Activated naive CD4-positive, alpha-beta T cell treated with anti-CD3 and anti-CD28 coated beads, Interleukin-2, amount 50 U/mL, for 72 hours (primary cell): ENCODE measurements at regions not wholly inside any gene's neighbourhood (a gene's known extent, or its start where the extent isn't known, plus 50 kb on each side); places are given as distances from the start of the nearest gene placed in this dataset.

ENCODE experiments used
- ATAC-seq, 2 donors: fragments of 150-1000 bp; cut with Tn5 transposase; 2 replicates each; pipeline ENCODE4 v1.10.0; 2021; ENCODE audit warnings: mild to moderate bottlenecking in 2 of 2, moderate library complexity in 2 of 2
- DNase-seq, 2 donors: peaks; one replicate each; pipeline ENCODE4 v3.0.0; 2021 to 2022; ENCODE audit warnings: low spot score in 2 of 2
- H3K27ac Mint-ChIP-seq, 2 donors: one replicate each; pipeline ENCODE4 v1.8.0; 2022; ENCODE audit warnings: mild to moderate bottlenecking in 2 of 2, mixed read lengths in 2 of 2
- H3K36me3 Mint-ChIP-seq, 2 donors: one replicate each; pipeline ENCODE4 v1.8.0; 2022; ENCODE audit warnings: mixed read lengths in 2 of 2
- H3K9me3 Mint-ChIP-seq, 2 donors: one replicate each; pipeline ENCODE4 v1.8.0; 2022; ENCODE audit warnings: mixed read lengths in 2 of 2

DNA sequence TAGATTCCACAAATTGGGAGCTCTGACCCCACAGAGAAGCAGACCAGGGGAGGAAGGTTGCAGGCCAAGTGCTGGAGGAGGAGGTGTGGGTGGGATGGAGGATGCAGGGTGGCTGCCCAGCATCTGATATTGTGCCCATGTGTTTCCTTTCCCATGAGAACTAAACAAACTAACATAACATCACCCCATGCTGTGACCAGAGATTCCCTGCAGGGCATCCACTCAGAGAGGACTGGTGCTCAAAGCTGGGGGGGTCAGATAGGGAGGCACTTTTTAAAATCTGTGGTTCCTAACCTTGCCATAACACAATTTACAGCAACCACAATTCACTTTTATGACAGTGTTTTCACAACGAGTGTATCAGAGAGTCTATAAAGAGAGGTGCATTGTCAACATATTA lies 1277.6 kb downstream of the AACS start:
- Mint-ChIP-seq H3K36me3 (peaks cover 0 to 4% of the 10 kb centered on the region in 2 donors), H3K9me3 (peaks cover 12 to 14% of the 10 kb centered on the region in 2 donors)
- no peak for ATAC-seq

DNA sequence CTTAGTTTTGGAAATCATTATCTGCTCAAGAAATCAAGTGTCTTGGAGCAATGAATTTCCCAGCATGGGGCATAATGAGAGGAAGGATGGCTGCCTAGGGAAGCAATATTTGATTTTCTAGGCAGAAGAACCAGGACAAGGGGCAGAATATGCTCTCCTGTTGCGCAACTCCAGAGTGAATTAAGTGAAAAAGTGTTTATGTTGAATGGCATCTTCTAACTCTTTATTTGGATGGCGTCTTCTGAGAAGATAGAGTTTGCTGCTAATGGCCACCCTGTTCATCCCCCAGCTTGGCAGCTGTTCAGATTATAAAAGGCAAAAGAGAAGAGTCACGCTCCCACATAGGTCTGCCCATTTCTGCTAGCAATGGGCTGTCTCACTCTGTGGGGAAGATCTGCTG lies 1278.1 kb downstream of the AACS start:
- H3K27ac Mint-ChIP-seq: no peak overlapping the region
- H3K36me3 Mint-ChIP-seq: peaks cover 0 to 4% of the 10 kb centered on the region in 2 donors
- H3K9me3 Mint-ChIP-seq: peaks cover 12 to 14% of the 10 kb centered on the region in 2 donors
- no peak for DNase-seq
- ATAC-seq: no peak

More for the DNA sequence above, 1277.6 kb downstream of the AACS start:
- H3K27ac Mint-ChIP-seq: no peak overlapping the region
- no peak for DNase-seq

DNA sequence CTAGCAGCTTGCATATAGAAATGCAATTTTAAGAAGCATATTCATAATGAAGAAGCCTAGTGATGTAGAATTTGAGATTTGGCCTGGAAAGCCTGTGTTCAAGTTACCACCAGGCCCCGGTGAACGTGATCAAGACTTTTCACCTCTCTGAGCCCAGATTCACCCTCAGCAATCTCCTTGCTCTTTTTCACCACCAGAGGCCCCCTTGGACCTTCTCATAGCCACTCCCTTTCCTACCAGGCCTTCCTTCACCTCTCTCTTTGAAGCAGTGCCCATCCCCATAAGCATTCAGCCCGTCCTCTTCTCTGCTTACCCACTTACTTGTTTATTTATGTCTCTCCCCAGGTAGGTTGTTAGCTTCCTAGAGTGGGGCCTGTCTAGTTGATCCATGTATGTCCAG lies 1280.9 kb downstream of the AACS start:
- Mint-ChIP-seq H3K27ac (no peak overlapping the region), H3K36me3 (no peaks in the 10 kb centered on the region)

DNA sequence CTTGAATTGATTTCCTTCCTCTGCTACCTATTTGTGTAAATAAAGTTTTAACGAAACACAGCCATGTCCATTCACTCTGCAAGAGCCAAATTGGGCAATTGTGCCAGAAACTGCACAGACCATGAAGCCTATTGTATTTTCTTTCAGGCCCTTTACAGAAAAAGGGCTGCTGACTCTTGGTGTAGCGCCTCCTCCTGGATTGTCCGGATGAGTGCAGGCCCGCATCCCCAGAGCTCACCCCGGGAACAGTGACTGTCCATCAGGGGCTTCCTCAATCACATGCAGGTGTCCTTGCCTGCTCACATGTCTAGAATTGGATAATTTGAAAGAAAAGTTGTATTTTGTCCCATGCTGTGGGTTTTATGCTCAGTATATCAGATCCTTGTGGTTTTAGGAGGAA lies 1282.2 kb downstream of the AACS start:
- H3K9me3 Mint-ChIP-seq: peaks cover 6% of the 10 kb centered on the region in 2 donors
- peaks cover 0 to 4% of the 10 kb centered on the region in 2 donors for H3K36me3 Mint-ChIP-seq
- no peak overlapping the region for H3K27ac Mint-ChIP-seq
- no peak for ATAC-seq
- DNase-seq: no peak

More for the DNA sequence above, 1280.9 kb downstream of the AACS start:
- peaks cover 6% of the 10 kb centered on the region in 2 donors for H3K9me3 Mint-ChIP-seq
- DNase-seq (no peak), ATAC-seq (no peak)

DNA sequence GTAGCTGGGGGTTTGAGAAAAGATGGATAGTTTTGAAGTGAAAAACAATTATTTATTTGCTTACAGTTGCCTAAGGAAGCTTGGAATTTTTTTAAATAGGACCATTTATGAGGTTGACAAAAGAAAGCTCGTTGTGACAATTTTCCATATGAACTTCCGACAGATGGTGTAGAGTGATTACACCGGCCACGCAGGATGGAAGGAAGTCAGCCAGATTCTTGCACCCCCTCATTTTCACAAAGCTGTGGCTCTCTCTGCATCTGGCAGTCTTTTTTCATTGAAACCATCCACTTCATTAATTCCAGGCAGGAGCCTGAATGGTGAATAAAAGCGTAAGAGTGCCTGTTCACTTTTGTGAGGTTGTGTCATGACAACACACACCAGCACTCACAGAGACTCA lies 1284.1 kb downstream of the AACS start:
- H3K9me3 Mint-ChIP-seq: peaks cover 9 to 13% of the 10 kb centered on the region in 2 donors
- H3K36me3 Mint-ChIP-seq: peaks cover 4 to 8% of the 10 kb centered on the region in 2 donors
- DNase-seq (no peak), ATAC-seq (no peak)
- H3K27ac Mint-ChIP-seq: no peak overlapping the region

DNA sequence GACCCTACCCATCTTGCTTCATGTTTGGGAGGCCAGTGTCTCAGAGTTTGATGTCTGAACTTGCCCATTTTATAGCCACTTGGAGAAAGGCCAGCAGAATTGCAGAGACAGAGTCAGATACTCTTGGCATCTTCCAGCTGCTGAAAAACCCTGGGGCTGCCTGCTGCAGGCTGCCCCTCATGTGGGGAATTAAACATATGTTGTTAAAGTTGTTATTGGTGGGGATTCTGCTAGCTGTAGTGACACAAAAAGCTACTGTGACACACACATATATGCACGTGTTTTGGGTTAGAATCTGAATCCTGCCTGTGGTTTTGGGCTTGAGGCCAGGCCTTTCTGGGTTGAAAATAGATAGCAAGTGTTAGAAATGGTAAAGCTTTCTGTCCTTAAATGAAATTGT lies 1288.4 kb downstream of the AACS start:
- Mint-ChIP-seq H3K9me3 (peaks cover 13 to 17% of the 10 kb centered on the region in 2 donors), H3K27ac (no peak overlapping the region), H3K36me3 (peaks cover 4 to 8% of the 10 kb centered on the region in 2 donors)
- ATAC-seq (no peak), DNase-seq (no peak)

DNA sequence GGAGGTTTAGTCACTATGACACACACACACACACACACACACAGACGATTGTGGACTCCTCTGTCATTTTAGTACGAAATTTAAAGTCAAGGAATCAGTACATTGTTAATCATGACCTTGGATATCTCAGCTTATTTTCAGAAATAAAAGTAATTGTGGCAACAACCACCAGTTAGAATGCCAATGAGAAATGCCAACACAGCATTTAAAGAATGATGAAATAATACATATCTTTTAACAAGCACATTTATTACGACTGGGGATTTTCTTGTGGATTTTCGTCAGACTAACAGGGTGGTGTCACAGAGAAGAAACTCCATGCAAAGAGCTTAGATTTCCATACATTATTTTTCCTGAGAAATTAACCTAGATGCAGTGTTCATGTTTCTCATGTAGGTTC lies 1289.4 kb downstream of the AACS start:
- peaks cover 4 to 8% of the 10 kb centered on the region in 2 donors for H3K36me3 Mint-ChIP-seq
- H3K27ac Mint-ChIP-seq: no peak overlapping the region
- H3K9me3 Mint-ChIP-seq: peaks cover 17 to 19% of the 10 kb centered on the region in 2 donors
- no peak for ATAC-seq
- DNase-seq: no peak

DNA sequence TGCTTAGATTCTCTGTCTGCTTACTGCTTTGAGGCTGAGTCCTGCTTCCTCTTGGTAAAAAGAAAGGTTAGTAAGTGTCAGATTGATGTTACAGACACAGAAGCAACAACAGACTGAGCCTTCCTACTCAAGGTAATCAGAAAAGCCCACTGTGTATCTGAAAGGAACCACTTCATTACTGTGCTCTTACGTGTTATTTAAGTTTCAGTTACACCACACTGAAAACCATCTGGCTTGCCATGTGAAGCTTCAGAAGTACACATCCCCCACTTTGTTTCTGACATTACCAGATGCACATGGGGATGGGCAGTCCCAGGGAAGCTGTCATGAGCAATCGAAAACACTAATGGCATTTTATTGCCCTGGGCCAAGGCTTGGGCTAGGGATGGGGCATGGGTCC lies 1290.1 kb downstream of the AACS start:
- Mint-ChIP-seq H3K27ac (no peak overlapping the region), H3K9me3 (peaks cover 17 to 19% of the 10 kb centered on the region in 2 donors), H3K36me3 (peaks cover 4 to 8% of the 10 kb centered on the region in 2 donors)
- no peak for DNase-seq
- ATAC-seq: peak in 1 of 2 donors; percentile 68

DNA sequence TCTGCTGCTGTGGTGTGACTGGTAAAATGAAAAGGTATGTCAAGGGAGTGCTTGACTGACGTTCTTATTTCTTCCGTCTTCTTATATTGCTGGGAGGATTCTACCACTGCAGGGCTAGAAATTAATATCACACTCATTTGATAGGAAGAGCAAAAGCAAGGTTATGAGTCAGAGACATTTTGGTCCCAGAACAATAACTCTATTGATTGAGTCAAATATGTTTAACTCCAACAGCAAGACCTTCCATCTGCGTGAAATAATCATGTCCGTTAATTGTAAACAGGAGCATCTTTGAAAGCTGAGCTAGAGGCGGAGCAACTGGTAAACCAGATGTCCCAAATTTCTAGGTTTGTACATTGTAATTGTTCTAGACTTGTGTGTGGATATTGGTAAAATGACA lies 1293.6 kb downstream of the AACS start:
- no peak for ATAC-seq
- DNase-seq: no peak
- Mint-ChIP-seq H3K9me3 (peaks cover 21 to 33% of the 10 kb centered on the region in 2 donors), H3K27ac (no peak overlapping the region), H3K36me3 (peaks cover 4 to 5% of the 10 kb centered on the region in 2 donors)

DNA sequence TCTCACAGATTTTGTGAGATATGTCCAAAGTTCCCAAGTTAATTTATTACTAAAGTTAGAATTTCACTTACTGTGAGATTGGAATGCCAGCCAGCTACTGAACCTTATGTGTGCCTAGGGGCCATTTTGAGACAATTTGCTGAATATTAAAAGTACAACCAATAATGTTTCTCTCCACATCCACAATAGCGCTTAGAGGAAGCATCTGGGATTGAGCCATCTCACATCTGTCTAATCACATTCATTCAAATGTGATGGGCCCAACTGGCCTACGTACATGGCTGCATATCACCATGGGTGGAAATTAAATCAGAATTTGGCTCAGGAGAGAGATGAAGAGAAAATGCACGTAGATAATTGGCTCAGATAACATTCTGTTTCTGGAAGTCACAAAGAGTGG lies 1294.0 kb downstream of the AACS start:
- H3K27ac Mint-ChIP-seq: no peak overlapping the region
- no peak for ATAC-seq
- no peak for DNase-seq
- peaks cover under 1 to 4% of the 10 kb centered on the region in 2 donors for H3K36me3 Mint-ChIP-seq
- H3K9me3 Mint-ChIP-seq: peaks cover 20 to 29% of the 10 kb centered on the region in 2 donors

DNA sequence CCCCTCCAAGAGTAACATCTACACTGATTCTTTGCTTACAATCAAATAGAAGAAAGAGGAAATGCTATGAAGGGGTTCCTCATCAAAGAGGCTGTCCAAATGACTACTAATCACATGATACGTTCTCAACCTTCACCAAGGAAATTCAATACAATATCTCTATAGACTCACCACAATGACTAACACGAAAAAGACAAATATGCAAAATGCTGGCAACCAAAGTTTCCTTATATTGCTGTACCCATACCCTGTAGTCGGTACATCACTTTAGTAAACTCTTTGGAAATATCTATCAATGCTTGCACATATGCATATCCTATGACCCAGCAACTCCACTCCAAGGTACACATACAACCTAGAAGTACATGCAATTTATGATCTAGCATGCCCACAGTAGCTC lies 1296.6 kb downstream of the AACS start:
- ATAC-seq (peak in 1 of 2 donors; percentile 53), DNase-seq (no peak)
- Mint-ChIP-seq H3K9me3 (peaks cover 15 to 24% of the 10 kb centered on the region in 2 donors), H3K36me3 (peaks cover 0 to 4% of the 10 kb centered on the region in 2 donors), H3K27ac (no peak overlapping the region)

DNA sequence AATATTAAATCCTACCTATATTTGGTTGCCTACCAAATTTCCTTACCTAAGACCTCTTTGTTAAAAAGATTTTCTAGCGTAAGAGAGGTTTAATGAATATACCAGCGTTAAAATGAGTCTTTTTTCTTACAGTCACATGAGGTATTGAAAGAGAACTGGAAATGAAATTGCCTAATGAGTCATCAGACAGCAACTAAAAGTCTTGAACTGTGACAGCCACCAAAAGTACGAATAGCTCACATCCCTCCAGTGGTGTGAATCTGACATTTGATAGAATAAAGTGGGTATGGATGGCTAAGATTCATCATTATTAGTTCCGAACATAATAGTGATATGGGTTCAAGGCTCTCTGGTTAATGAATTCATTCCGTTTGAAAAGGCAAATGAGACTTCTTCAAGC lies 1297.3 kb downstream of the AACS start:
- Mint-ChIP-seq H3K27ac (no peak overlapping the region), H3K36me3 (peaks cover 0 to 4% of the 10 kb centered on the region in 2 donors), H3K9me3 (peaks cover 10 to 22% of the 10 kb centered on the region in 2 donors)
- ATAC-seq (peak; percentile 18 to 79), DNase-seq (no peak)

DNA sequence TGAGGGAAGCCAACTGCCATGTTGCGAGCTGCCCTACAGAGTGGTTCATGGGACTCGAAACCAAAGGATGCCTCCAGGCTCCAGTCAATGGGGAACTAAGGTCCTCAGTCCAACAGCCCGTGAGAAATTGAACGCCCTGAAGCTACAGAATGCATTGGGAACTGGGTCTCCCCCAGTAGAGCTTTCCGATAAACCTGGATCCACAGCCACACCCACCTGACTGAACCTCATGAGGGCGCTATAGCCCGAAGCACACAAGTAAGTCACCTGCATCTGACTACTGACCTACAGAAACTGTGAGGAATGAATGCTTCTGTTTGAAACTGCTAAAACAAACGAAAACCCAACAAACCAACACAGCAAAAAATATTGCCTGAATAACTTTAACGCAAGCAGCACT lies 1297.7 kb downstream of the AACS start:
- H3K9me3 Mint-ChIP-seq: peaks cover 10 to 22% of the 10 kb centered on the region in 2 donors
- no peak overlapping the region for H3K27ac Mint-ChIP-seq
- no peak for ATAC-seq
- peaks cover 0 to 4% of the 10 kb centered on the region in 2 donors for H3K36me3 Mint-ChIP-seq
- DNase-seq: no peak

DNA sequence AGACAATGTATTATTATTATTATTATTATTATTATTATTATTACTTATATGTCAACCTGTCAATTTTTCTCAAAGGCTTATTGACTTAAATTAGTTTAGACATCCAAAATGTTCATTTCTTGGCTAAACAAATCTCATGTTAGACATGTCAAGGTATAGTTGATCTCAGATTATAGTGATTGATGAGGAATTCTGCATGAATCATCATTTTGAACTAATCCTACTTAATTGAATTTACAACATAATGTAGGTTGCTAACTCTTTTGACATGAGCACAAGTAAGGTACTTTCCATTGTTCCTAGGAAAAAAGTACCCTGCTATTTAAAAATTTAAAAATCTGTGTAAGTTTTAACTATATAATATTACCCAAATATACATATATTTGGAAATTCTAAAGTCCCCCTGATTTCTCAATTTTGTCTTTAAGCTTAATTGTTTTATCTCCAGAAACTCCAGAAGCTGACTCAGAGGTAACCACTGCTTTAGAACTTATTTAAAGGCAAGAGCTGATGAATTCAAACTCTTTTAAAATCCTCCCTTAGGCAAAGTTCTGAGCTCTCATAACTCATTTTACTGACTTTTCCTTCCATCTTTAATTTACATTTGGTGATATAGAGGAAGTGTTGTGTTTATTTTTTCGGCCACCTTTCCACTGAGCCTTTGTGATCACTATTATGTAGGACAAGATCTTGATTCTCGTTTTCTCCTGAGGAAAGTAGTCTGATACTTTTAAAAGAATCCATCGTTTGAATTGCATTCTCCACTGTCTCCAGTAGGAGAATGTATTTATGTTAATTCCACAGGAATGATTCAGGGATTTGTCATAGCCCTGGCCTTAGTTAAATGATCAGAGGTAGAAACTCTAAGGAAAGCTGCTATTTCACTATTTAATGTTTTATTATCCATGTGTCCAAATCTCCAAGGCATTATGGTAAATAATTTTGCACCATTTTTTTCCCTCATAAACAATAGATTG lies 1304.5 kb downstream of the AACS start:
- Mint-ChIP-seq H3K27ac (no peak overlapping the region), H3K36me3 (no peaks in the 10 kb centered on the region), H3K9me3 (peaks cover 0 to 3% of the 10 kb centered on the region in 2 donors)
- no peak for DNase-seq
- ATAC-seq: no peak

DNA sequence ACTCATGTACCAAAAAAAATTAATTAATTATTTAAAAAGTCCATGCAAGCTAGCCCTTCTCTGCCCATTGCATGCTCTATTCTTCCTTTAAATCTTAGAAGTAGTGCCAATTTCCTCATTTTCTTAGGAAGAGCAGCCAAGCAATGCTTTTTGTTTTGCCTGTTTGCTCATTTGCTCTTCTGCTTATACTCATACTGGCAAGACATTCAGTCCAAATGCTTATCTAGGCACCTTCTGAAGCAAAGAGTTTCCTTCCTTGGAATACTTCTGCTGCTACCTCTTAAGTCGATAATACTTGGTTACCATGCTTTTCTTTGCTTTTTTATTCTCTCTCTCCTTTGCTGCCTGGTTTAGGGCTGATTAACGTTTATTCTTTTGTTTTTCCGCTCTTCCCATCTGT lies 1318.3 kb downstream of the AACS start:
- peaks cover 6 to 11% of the 10 kb centered on the region in 2 donors for H3K36me3 Mint-ChIP-seq

DNA sequence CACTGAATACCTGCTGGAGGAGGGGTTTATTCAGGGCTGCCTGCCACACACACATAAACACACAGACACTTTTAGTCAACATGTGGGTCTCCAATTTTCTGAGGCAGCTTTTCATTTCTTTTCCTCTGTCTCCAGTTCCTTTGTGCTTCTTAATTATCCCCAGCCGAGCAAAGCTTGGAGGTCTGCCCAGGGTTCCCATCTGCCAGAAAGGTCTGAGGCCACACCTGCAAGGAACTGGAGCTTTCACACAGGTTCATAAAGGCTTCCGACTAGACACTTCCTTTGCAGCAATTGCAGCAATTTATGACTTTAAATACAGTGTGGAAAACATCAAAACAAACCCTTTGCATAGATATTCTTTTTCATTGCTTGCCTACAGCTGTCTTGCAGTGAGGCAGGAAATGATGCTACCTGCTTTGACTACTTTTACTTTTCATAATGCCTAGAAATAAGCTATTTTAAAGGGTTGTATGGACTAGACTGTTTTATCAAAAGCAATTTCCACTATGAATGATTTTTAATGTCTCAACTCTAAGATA lies 1318.9 kb downstream of the AACS start:
- ATAC-seq: no peak
- Mint-ChIP-seq H3K36me3 (peaks cover 6 to 11% of the 10 kb centered on the region in 2 donors), H3K27ac (no peak overlapping the region)

More for the DNA sequence above, 1318.3 kb downstream of the AACS start:
- ATAC-seq: no peak
- DNase-seq: no peak
- H3K9me3 Mint-ChIP-seq: peaks cover 5 to 30% of the 10 kb centered on the region in 2 donors
- H3K27ac Mint-ChIP-seq: no peak overlapping the region

DNA sequence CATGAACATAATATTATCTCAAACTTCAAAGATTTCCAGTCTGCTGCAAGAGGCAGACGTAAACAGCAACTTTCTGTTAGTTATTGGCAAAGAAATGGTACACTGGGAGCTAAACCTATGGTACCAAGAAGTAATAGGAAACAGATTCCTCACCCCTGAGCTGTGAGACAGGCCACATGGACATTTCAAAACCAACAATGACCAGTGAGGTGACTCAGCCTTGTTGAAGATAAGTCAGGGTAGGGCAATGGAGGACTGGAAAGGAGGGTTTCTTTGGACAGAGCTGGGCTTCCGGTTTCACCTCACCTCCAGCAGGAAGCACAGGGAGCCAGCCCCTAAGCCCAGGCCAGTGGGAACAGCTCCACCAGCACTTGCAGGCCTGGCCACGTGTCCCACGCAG lies 1320.5 kb downstream of the AACS start:
- DNase-seq: no peak
- no peak overlapping the region for H3K27ac Mint-ChIP-seq

More for the DNA sequence above, 1318.9 kb downstream of the AACS start:
- H3K9me3 Mint-ChIP-seq: peaks cover 8 to 33% of the 10 kb centered on the region in 2 donors
- DNase-seq: no peak

More for the DNA sequence above, 1320.5 kb downstream of the AACS start:
- Mint-ChIP-seq H3K9me3 (peaks cover 5 to 32% of the 10 kb centered on the region in 2 donors), H3K36me3 (peaks cover 0 to 11% of the 10 kb centered on the region in 2 donors)
- no peak for ATAC-seq
